Body of pancreas (tissue), 4 donors: ENCODE measurements at regions not wholly inside any gene's neighbourhood (a gene's known extent, or its start where the extent isn't known, plus 50 kb on each side); places are given as distances from the start of the nearest gene placed in this dataset.

Experiments used
- POLR2A ChIP-seq, 3 donors: fragments of 450-650 bp; IDR thresholded peaks; one replicate each; pipeline ENCODE4 v1.6.1; 2016; ENCODE audit warnings: antibody characterized with exemption in 3 of 3, mild to moderate bottlenecking in 2 of 3
- TF ChIP-seq, protein P1 (sequence below), 7 experiments: fragments of 450-650 bp in 4 of 7; fragments of 200-600 bp in 3 of 7; sonication (generic) in 3 of 7; IDR thresholded peaks; one replicate each; pipeline ENCODE4 v1.5.1; 2016 to 2019; ENCODE audit warnings: antibody characterized with exemption in 7 of 7

DNA sequence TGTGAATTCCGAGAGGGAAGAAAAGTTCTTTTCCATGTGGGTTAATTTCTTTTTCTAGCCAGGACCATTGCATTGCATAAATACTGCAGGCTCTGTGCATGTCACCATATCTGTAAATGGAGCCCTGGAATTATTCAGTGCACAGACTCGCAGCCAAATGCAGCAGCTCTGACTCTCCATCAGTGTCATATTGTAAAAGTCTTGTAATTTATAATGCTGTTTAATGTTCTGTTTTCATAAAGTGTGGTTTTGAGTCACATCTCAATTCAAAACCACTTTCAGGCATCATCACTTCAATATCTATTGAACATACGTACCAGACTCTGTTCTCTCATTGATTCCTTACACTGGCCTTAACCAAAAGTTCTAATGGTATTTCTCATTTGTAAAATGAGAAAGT, 193.9 kb upstream of the RPL34 start:
- no peak for TF ChIP-seq POLR2A (IDR thresholded peaks at IDR 0.05)
- TF ChIP-seq, protein P1, sequence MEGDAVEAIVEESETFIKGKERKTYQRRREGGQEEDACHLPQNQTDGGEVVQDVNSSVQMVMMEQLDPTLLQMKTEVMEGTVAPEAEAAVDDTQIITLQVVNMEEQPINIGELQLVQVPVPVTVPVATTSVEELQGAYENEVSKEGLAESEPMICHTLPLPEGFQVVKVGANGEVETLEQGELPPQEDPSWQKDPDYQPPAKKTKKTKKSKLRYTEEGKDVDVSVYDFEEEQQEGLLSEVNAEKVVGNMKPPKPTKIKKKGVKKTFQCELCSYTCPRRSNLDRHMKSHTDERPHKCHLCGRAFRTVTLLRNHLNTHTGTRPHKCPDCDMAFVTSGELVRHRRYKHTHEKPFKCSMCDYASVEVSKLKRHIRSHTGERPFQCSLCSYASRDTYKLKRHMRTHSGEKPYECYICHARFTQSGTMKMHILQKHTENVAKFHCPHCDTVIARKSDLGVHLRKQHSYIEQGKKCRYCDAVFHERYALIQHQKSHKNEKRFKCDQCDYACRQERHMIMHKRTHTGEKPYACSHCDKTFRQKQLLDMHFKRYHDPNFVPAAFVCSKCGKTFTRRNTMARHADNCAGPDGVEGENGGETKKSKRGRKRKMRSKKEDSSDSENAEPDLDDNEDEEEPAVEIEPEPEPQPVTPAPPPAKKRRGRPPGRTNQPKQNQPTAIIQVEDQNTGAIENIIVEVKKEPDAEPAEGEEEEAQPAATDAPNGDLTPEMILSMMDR (IDR thresholded peaks at IDR 0.05), result no peak
